SU-DHL-6 (cell line): ENCODE measurements at regions not wholly inside any gene's neighbourhood (a gene's known extent, or its start where the extent isn't known, plus 50 kb on each side); places are given as distances from the start of the nearest gene placed in this dataset.

Experiments
- H2AFZ ChIP-seq: fragments of 200-600 bp; sonication (generic); 2 replicates; pipeline ENCODE4 v1.6.1; 2014; ENCODE audit warnings: low read depth, mild to moderate bottlenecking, moderate library complexity, mixed read lengths, antibody characterized with exemption, low read length; ENCODE audit not compliant: severe bottlenecking
- H3F3A ChIP-seq: fragments of 200-600 bp; shearing (Covaris generic); 2 replicates; pipeline ENCODE4 v1.6.0; 2016; ENCODE audit warnings: antibody characterized with exemption, mild to moderate bottlenecking; ENCODE audit not compliant: insufficient read depth
- H3K27ac ChIP-seq: fragments of 200-600 bp; sonication (generic); 2 replicates; pipeline ENCODE4 v1.5.1; 2016; ENCODE audit warnings: low read depth, mild to moderate bottlenecking, low read length, moderate library complexity, mixed read lengths
- H3K27me3 ChIP-seq: fragments of 200-600 bp; sonication (generic), shearing (Covaris generic); 2 replicates; pipeline ENCODE4 v1.6.0; 2014; ENCODE audit warnings: mild to moderate bottlenecking, low read length
- H3K36me3 ChIP-seq: fragments of 200-600 bp; sonication (generic); 2 replicates; pipeline ENCODE4 v1.6.1; 2014; ENCODE audit warnings: mild to moderate bottlenecking, low read length, mixed read lengths
- H3K4me2 ChIP-seq: fragments of 300-600, 200-600 bp; shearing (Covaris generic), sonication (generic); 2 replicates; pipeline ENCODE4 v1.6.0; 2014; ENCODE audit warnings: low read length, low read depth, mild to moderate bottlenecking; ENCODE audit not compliant: poor library complexity, severe bottlenecking
- H3K4me3 ChIP-seq: fragments of 200-600 bp; sonication (generic); 2 replicates; pipeline ENCODE4 v1.5.1; 2014; ENCODE audit warnings: antibody characterized with exemption, low read length, mild to moderate bottlenecking, mixed read lengths; ENCODE audit not compliant: insufficient read depth, poor library complexity, severe bottlenecking
- H3K79me2 ChIP-seq: fragments of 200-600 bp; sonication (generic); 2 replicates; pipeline ENCODE4 v1.6.1; 2014; ENCODE audit warnings: mild to moderate bottlenecking, low read length, moderate library complexity; ENCODE audit not compliant: insufficient read depth
- H3K9ac ChIP-seq: fragments of 200-600 bp; sonication (generic); 2 replicates; pipeline ENCODE4 v1.7.0; 2014; ENCODE audit warnings: mild to moderate bottlenecking, low read length
- H3K9me2 ChIP-seq: fragments of 200-600 bp; sonication (generic); replicated peaks from 2 replicates; pipeline ENCODE4 v1.6.1; 2014; ENCODE audit warnings: low read length; ENCODE audit not compliant: insufficient read depth
- H3K9me3 ChIP-seq: fragments of 200-600 bp; sonication (generic); 2 replicates; pipeline ENCODE4 v1.6.1; 2014; ENCODE audit warnings: low read length, mixed read lengths; ENCODE audit not compliant: insufficient read depth
- H4K20me1 ChIP-seq: fragments of 200-600 bp; sonication (generic); 2 replicates; pipeline ENCODE4 v1.6.1; 2014; ENCODE audit warnings: low read depth, mild to moderate bottlenecking, antibody characterized with exemption, low read length, moderate library complexity, mixed read lengths
- EZH2phosphoT487 ChIP-seq: fragments of 200-600 bp; sonication (generic), shearing (Covaris generic); conservative IDR thresholded peaks from 2 replicates; pipeline ENCODE4 v1.6.1; 2018; ENCODE audit warnings: mild to moderate bottlenecking, antibody characterized with exemption, low read length, moderate library complexity, mixed read lengths
- TF ChIP-seq, protein P1 (sequence below): fragments of 200-600 bp; sonication (generic); IDR thresholded peaks from one replicate; pipeline ENCODE4 v1.5.1; 2017; ENCODE audit warnings: antibody characterized with exemption, mild to moderate bottlenecking, low read length, moderate library complexity; ENCODE audit not compliant: insufficient read depth, poor library complexity, severe bottlenecking

DNA sequence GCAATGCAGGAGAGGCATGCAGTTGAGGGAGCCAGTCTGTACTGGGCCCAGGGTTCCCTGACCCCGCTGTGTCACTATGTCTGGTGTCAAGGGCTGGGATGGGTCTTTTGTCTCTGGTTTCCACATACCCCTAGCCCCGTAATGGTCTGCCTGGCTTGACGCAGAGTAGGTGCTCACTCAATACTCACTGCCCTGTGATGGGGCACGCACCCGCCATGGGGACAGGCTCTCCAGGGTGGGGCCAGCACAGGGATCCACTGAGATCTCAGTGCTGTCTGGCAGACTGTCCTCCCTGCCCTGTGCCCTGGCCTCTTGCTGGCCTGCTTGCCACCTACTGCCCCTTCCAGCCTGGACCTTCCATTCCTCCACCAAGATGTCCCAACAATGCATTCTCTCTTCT is 101.7 kb upstream of the CD82 start:
- no peaks in the 10 kb centered on the region for H3K9me3 ChIP-seq
- no peaks in the 10 kb centered on the region for H3K9me2 ChIP-seq
- no peaks in the 10 kb centered on the region for H4K20me1 ChIP-seq
- H2AFZ ChIP-seq: no peak overlapping the region
- H3K4me2 ChIP-seq: no peak overlapping the region
- no peaks in the 10 kb centered on the region for H3F3A ChIP-seq
- H3K79me2 ChIP-seq: no peaks in the 10 kb centered on the region
- no peaks in the 10 kb centered on the region for H3K36me3 ChIP-seq
- no peak overlapping the region for H3K4me3 ChIP-seq
- TF ChIP-seq, protein P1, sequence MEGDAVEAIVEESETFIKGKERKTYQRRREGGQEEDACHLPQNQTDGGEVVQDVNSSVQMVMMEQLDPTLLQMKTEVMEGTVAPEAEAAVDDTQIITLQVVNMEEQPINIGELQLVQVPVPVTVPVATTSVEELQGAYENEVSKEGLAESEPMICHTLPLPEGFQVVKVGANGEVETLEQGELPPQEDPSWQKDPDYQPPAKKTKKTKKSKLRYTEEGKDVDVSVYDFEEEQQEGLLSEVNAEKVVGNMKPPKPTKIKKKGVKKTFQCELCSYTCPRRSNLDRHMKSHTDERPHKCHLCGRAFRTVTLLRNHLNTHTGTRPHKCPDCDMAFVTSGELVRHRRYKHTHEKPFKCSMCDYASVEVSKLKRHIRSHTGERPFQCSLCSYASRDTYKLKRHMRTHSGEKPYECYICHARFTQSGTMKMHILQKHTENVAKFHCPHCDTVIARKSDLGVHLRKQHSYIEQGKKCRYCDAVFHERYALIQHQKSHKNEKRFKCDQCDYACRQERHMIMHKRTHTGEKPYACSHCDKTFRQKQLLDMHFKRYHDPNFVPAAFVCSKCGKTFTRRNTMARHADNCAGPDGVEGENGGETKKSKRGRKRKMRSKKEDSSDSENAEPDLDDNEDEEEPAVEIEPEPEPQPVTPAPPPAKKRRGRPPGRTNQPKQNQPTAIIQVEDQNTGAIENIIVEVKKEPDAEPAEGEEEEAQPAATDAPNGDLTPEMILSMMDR: no peak
- H3K27me3 ChIP-seq: no peaks in the 10 kb centered on the region
- no peak overlapping the region for H3K27ac ChIP-seq
- no peak overlapping the region for H3K9ac ChIP-seq

DNA sequence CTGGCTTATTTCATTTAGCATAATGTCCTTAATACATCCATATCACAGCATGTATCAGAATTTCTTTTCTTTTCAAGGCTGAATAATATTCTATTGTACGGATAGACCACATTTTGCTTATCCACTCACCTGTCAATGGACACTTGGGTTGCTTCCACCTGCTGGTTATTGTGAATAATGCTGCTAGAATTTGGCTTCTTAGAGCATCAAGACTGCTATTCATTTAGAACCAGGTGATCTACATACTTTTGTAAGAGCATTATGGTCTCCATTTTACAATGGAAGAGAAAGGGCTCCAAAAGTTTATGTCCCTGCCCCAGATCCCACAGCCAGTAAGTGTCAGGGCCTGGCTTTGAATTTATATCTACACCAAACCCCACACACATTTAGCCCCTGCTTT is 100.7 kb upstream of the CD82 start:
- Histone ChIP-seq H3F3A (no peaks in the 10 kb centered on the region), H3K4me2 (no peak overlapping the region), H3K9ac (no peak overlapping the region), H3K9me2 (no peaks in the 10 kb centered on the region), H3K4me3 (no peak overlapping the region), H3K27me3 (no peaks in the 10 kb centered on the region), H3K27ac (no peak overlapping the region), H3K36me3 (no peaks in the 10 kb centered on the region), H3K79me2 (no peaks in the 10 kb centered on the region), H4K20me1 (no peaks in the 10 kb centered on the region), H3K9me3 (no peaks in the 10 kb centered on the region), H2AFZ (no peak overlapping the region)
- TF ChIP-seq EZH2phosphoT487: no peak
- TF ChIP-seq, protein P1: no peak

DNA sequence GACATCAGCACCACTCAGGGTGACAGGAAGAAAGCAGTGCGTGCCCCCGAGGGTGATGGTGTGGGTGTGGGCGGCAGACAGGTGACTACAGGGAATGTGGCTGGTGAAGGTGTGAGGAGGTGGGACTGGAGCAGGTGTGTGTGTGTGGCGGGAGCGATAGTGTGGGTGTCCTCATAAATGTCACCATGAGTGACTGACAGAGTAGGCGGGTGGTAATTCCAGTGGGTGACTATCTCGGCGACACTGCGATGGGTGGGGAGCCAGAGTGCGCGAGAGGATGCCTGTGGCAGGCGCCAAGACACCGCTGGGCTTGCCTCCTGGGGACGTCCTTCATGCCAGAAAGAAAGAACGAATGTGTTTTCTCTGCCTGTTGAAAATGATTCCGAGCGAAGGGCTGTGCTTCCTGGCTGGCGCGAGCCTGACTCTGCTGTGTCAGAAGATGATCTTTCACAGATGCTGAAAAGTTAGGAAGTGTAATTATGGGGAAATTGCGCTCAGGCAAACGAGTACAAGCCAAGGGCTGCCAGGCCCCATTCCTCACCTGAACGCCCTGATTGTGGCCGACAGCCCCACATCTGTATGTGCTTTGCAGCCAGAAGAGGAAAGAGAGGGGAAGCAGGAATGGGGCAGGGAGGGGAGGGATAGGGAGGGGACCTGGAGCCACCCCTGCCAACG is 98.8 kb upstream of the CD82 start:
- H3F3A ChIP-seq: no peaks in the 10 kb centered on the region
- no peak overlapping the region for H3K4me2 ChIP-seq
- H3K27me3 ChIP-seq: no peaks in the 10 kb centered on the region
- no peaks in the 10 kb centered on the region for H4K20me1 ChIP-seq
- H2AFZ ChIP-seq: no peak overlapping the region
- TF ChIP-seq EZH2phosphoT487: no peak
- TF ChIP-seq, protein P1: no peak
- H3K9ac ChIP-seq: no peak overlapping the region
- no peaks in the 10 kb centered on the region for H3K9me2 ChIP-seq
- no peak overlapping the region for H3K27ac ChIP-seq
- H3K79me2 ChIP-seq: no peaks in the 10 kb centered on the region
- H3K4me3 ChIP-seq: no peak overlapping the region
- no peaks in the 10 kb centered on the region for H3K36me3 ChIP-seq
- no peaks in the 10 kb centered on the region for H3K9me3 ChIP-seq
